ENCODE measurements at regions not wholly inside any gene's neighbourhood (a gene's known extent, or its start where the extent isn't known, plus 50 kb on each side); places are given as distances from the start of the nearest gene placed in this dataset.
"Not testable (repeated sequence)": the region's sequence is repeated elsewhere in the genome, so short reads cannot be mapped to it uniquely, and the experiment has no call there.

- no peak for DNase-seq (ENCODE audit: low read depth)
- in situ Hi-C loops (cut with HindIII; ENCODE audit: low pct_unique_long_range_greater_than_20kb, low sequenced_read_pairs): no loop called here
These were observed 679.0 kb upstream of the DPPA4 start for GRCh38 chr3:110016235-110016815.

- in situ Hi-C loops (cut with HindIII; ENCODE audit: low pct_unique_long_range_greater_than_20kb, low sequenced_read_pairs): no loop called here
- DNase-seq (ENCODE audit: low read depth): no peak
These were observed 680.0 kb upstream of the DPPA4 start for GRCh38 chr3:110017304-110017703.

- DNase-seq (ENCODE audit: low read depth): no peak
- in situ Hi-C loops (cut with HindIII; ENCODE audit: low pct_unique_long_range_greater_than_20kb, low sequenced_read_pairs): no loop called here
These were observed 684.3 kb upstream of the DPPA4 start for GRCh38 chr3:110021659-110022058.

- in situ Hi-C loops (cut with HindIII; ENCODE audit: low pct_unique_long_range_greater_than_20kb, low sequenced_read_pairs); DNase-seq (ENCODE audit: low read depth): not testable (repeated sequence)
These were observed 685.7 kb upstream of the DPPA4 start for GRCh38 chr3:110023022-110023421.

- in situ Hi-C loops (cut with HindIII; ENCODE audit: low pct_unique_long_range_greater_than_20kb, low sequenced_read_pairs): no loop called here
- no peak for DNase-seq (ENCODE audit: low read depth)
These were observed 689.1 kb upstream of the DPPA4 start for GRCh38 chr3:110026421-110026820.

- in situ Hi-C loops (cut with HindIII; ENCODE audit: low pct_unique_long_range_greater_than_20kb, low sequenced_read_pairs): no loop called here
- DNase-seq (ENCODE audit: low read depth): peak; percentile 8
These were observed 690.2 kb upstream of the DPPA4 start for GRCh38 chr3:110027446-110028080.

- no peak for DNase-seq (ENCODE audit: low read depth)
- in situ Hi-C loops (cut with HindIII; ENCODE audit: low pct_unique_long_range_greater_than_20kb, low sequenced_read_pairs): no loop called here
These were observed 694.6 kb upstream of the DPPA4 start for GRCh38 chr3:110031975-110032374.

GRCh38 chr3:110059431-110059830, 722.1 kb upstream of the DPPA4 start:
- DNase-seq (ENCODE audit: low read depth): no peak
- in situ Hi-C loops (cut with HindIII; ENCODE audit: low pct_unique_long_range_greater_than_20kb, low sequenced_read_pairs): no loop called here

GRCh38 chr3:110062716-110063115, 725.4 kb upstream of the DPPA4 start:
- in situ Hi-C loops (cut with HindIII; ENCODE audit: low pct_unique_long_range_greater_than_20kb, low sequenced_read_pairs): no loop called here
- no peak for DNase-seq (ENCODE audit: low read depth)

GRCh38 chr3:110063178-110063577, 725.8 kb upstream of the DPPA4 start:
- no peak for DNase-seq (ENCODE audit: low read depth)
- in situ Hi-C loops (cut with HindIII; ENCODE audit: low pct_unique_long_range_greater_than_20kb, low sequenced_read_pairs): no loop called here

GRCh38 chr3:110066206-110066605, 728.9 kb upstream of the DPPA4 start:
- DNase-seq (ENCODE audit: low read depth): no peak
- in situ Hi-C loops (cut with HindIII; ENCODE audit: low pct_unique_long_range_greater_than_20kb, low sequenced_read_pairs): no loop called here

GRCh38 chr3:110067527-110067926, 730.2 kb upstream of the DPPA4 start:
- no peak for DNase-seq (ENCODE audit: low read depth)
- in situ Hi-C loops (cut with HindIII; ENCODE audit: low pct_unique_long_range_greater_than_20kb, low sequenced_read_pairs): no loop called here

- in situ Hi-C loops (cut with HindIII; ENCODE audit: low pct_unique_long_range_greater_than_20kb, low sequenced_read_pairs): no loop called here
- DNase-seq (ENCODE audit: low read depth): no peak
These were observed 732.4 kb upstream of the DPPA4 start for GRCh38 chr3:110069761-110070160.

- DNase-seq (ENCODE audit: low read depth): no peak
- in situ Hi-C loops (cut with HindIII; ENCODE audit: low pct_unique_long_range_greater_than_20kb, low sequenced_read_pairs): no loop called here
These were observed 733.0 kb upstream of the DPPA4 start for GRCh38 chr3:110070161-110070916.

- in situ Hi-C loops (cut with HindIII; ENCODE audit: low pct_unique_long_range_greater_than_20kb, low sequenced_read_pairs): no loop called here
- DNase-seq (ENCODE audit: low read depth): no peak
These were observed 736.7 kb upstream of the DPPA4 start for GRCh38 chr3:110074095-110074494.

- in situ Hi-C loops (cut with HindIII; ENCODE audit: low pct_unique_long_range_greater_than_20kb, low sequenced_read_pairs): no loop called here
These were observed 739.7 kb upstream of the DPPA4 start for GRCh38 chr3:110077093-110077492.

GRCh38 chr3:110093411-110093810, 756.1 kb upstream of the DPPA4 start:
- in situ Hi-C loops (cut with HindIII; ENCODE audit: low pct_unique_long_range_greater_than_20kb, low sequenced_read_pairs): no loop called here
- DNase-seq (ENCODE audit: low read depth): no peak

More at GRCh38 chr3:110077093-110077492, 739.7 kb upstream of the DPPA4 start:
- no peak for DNase-seq (ENCODE audit: low read depth)

GRCh38 chr3:110093812-110094401, 756.6 kb upstream of the DPPA4 start:
- in situ Hi-C loops (cut with HindIII; ENCODE audit: low pct_unique_long_range_greater_than_20kb, low sequenced_read_pairs): no loop called here
- DNase-seq (ENCODE audit: low read depth): no peak

GRCh38 chr3:110099711-110100110, 762.4 kb upstream of the DPPA4 start:
- in situ Hi-C loops (cut with HindIII; ENCODE audit: low pct_unique_long_range_greater_than_20kb, low sequenced_read_pairs): no loop called here
- DNase-seq (ENCODE audit: low read depth): no peak

Measured in Caki2 (cell line).